HL-60 (cell line): ENCODE measurements at regions not wholly inside any gene's neighbourhood (a gene's known extent, or its start where the extent isn't known, plus 50 kb on each side); places are given as distances from the start of the nearest gene placed in this dataset.

ENCODE experiments used
- DNase-seq, 2 experiments: peaks; one replicate each; pipeline ENCODE4 v3.0.0-alpha.2; 2010 to 2020; ENCODE audit warnings: low read depth in 1 of 2, low spot score in 1 of 2
- H3K27ac ChIP-seq: fragments of 250-450 bp; sonication (Bioruptor Pico); replicated peaks from 2 replicates; pipeline ENCODE4 v1.5.1; 2020; ENCODE audit warnings: mild to moderate bottlenecking, moderate library complexity
- H3K27me3 ChIP-seq: fragments of 250-450 bp; sonication (Bioruptor Pico); 2 replicates; pipeline ENCODE4 v1.5.1; 2021; ENCODE audit warnings: mild to moderate bottlenecking, moderate library complexity; ENCODE audit not compliant: insufficient read depth, poor library complexity, severe bottlenecking
- H3K4me3 ChIP-seq: replicated peaks from 2 replicates; pipeline ENCODE4 v1.5.1; 2011; ENCODE audit warnings: mild to moderate bottlenecking, control low read depth, low read length; ENCODE audit not compliant: insufficient read depth
- GABPA ChIP-seq: IDR thresholded peaks from 2 replicates; pipeline ENCODE4 v1.6.1; 2012; ENCODE audit warnings: low read depth
- POLR2AphosphoS5 ChIP-seq: IDR thresholded peaks from 2 replicates; pipeline ENCODE4 v1.6.1; 2012; ENCODE audit warnings: low read depth
- SPI1 ChIP-seq: IDR thresholded peaks from 2 replicates; pipeline ENCODE4 v1.6.1; 2012; ENCODE audit warnings: low read depth, mild to moderate bottlenecking, borderline replicate concordance
- TF ChIP-seq, protein P1 (sequence below): IDR thresholded peaks from one replicate; pipeline ENCODE4 v1.5.1; 2011; ENCODE audit warnings: low read length, control low read depth, inconsistent platforms; ENCODE audit not compliant: insufficient read depth
- TF ChIP-seq, protein P2 (sequence below): IDR thresholded peaks from 2 replicates; pipeline ENCODE4 v1.6.1; 2012; ENCODE audit warnings: low read depth; ENCODE audit not compliant: insufficient replicate concordance

DNA sequence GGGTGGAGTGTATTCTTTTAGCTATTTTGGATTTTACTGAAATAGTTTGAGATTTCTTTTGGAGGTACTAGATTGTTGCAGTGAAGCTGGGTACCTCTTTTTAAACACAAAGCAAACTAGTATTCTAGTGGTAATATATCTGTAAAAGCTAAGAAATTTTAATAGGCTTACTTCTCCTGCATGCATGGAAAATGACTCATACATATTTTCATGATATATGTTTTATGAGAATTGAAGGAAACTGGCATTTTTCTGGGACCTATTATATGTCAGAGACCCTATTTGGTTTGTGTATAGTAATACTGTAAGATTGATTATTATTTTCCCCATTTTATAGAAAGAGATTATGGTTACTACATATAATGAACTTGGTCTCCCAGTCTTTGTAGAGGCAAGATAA lies 851.0 kb downstream of the DIPK2A start:
- Histone ChIP-seq H3K4me3 (no peak overlapping the region), H3K27me3 (no peaks in the 10 kb centered on the region), H3K27ac (no peak overlapping the region)
- TF ChIP-seq, protein P1, sequence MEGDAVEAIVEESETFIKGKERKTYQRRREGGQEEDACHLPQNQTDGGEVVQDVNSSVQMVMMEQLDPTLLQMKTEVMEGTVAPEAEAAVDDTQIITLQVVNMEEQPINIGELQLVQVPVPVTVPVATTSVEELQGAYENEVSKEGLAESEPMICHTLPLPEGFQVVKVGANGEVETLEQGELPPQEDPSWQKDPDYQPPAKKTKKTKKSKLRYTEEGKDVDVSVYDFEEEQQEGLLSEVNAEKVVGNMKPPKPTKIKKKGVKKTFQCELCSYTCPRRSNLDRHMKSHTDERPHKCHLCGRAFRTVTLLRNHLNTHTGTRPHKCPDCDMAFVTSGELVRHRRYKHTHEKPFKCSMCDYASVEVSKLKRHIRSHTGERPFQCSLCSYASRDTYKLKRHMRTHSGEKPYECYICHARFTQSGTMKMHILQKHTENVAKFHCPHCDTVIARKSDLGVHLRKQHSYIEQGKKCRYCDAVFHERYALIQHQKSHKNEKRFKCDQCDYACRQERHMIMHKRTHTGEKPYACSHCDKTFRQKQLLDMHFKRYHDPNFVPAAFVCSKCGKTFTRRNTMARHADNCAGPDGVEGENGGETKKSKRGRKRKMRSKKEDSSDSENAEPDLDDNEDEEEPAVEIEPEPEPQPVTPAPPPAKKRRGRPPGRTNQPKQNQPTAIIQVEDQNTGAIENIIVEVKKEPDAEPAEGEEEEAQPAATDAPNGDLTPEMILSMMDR: no peak
- TF ChIP-seq SPI1 (no peak), POLR2AphosphoS5 (no peak), GABPA (no peak)
- TF ChIP-seq, protein P2, sequence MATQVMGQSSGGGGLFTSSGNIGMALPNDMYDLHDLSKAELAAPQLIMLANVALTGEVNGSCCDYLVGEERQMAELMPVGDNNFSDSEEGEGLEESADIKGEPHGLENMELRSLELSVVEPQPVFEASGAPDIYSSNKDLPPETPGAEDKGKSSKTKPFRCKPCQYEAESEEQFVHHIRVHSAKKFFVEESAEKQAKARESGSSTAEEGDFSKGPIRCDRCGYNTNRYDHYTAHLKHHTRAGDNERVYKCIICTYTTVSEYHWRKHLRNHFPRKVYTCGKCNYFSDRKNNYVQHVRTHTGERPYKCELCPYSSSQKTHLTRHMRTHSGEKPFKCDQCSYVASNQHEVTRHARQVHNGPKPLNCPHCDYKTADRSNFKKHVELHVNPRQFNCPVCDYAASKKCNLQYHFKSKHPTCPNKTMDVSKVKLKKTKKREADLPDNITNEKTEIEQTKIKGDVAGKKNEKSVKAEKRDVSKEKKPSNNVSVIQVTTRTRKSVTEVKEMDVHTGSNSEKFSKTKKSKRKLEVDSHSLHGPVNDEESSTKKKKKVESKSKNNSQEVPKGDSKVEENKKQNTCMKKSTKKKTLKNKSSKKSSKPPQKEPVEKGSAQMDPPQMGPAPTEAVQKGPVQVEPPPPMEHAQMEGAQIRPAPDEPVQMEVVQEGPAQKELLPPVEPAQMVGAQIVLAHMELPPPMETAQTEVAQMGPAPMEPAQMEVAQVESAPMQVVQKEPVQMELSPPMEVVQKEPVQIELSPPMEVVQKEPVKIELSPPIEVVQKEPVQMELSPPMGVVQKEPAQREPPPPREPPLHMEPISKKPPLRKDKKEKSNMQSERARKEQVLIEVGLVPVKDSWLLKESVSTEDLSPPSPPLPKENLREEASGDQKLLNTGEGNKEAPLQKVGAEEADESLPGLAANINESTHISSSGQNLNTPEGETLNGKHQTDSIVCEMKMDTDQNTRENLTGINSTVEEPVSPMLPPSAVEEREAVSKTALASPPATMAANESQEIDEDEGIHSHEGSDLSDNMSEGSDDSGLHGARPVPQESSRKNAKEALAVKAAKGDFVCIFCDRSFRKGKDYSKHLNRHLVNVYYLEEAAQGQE: no peak
- DNase-seq: no peak

DNA sequence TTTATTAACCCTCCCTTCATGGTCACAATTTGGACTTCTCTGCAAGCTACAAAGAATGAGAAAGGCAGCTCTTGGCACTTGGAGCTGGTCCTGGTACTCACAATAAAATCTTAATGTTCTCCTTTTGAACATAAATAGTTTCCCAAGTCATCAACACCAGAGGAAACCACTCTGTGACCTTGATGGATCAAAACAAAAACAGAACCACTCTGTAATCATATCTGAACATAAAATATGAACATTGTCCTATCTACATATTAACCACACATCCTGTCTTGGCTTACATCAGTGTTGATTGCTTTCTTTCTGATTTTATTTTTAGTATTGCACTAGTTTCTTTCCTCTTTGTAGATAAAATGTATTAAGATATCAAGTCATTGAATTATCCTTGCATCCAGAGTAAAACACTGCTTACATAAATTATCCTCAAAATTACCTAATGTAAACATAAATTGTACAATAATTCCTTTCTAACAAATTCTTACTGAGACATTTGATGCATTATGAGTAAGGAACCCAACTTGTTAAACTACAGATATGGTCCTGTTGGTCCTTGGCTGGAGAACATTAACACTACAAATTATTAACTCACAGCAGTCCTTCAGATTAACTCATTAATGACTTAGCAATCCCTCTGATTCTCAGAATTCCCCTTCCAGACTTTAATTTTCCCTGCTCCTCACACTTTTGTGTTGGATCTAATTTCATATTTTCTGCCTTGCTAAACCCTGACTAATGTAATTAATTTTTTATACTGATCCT lies 860.5 kb downstream of the DIPK2A start:
- no peak for TF ChIP-seq POLR2AphosphoS5
- TF ChIP-seq, protein P2: no peak
- no peak for TF ChIP-seq SPI1
- TF ChIP-seq, protein P1: no peak
- TF ChIP-seq GABPA: no peak

DNA sequence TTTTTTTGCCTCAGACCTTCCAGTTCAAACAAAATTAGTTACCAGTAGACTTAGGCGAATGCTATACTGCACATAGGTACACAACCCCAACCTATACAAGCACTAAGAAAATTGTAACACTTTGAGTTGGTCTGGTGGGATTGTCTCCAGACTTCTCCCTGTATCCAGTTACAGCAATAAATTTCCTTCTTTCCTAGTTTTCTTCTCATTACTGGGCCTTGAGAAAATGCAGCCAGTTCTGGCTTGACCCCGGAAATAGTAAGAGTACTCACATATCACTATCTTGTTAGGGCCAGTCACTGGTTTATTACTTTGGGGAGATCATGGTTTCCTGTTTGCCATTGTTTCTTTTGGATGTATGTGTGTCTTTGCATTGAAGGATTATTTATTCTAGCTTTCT lies 868.4 kb downstream of the DIPK2A start:
- no peak for TF ChIP-seq GABPA
- TF ChIP-seq, protein P1: no peak
- TF ChIP-seq, protein P2: no peak
- TF ChIP-seq SPI1: no peak
- no peak for TF ChIP-seq POLR2AphosphoS5
- no peaks in the 10 kb centered on the region for H3K27me3 ChIP-seq

More for the DNA sequence above, 860.5 kb downstream of the DIPK2A start:
- no peaks in the 10 kb centered on the region for H3K27me3 ChIP-seq
- DNase-seq: no peak
- no peak overlapping the region for H3K4me3 ChIP-seq
- no peak overlapping the region for H3K27ac ChIP-seq

More for the DNA sequence above, 868.4 kb downstream of the DIPK2A start:
- Histone ChIP-seq H3K4me3 (no peak overlapping the region), H3K27ac (no peak overlapping the region)
- no peak for DNase-seq
